ENCODE measurements at regions not wholly inside any gene's neighbourhood (a gene's known extent, or its start where the extent isn't known, plus 50 kb on each side); places are given as distances from the start of the nearest gene placed in this dataset.

- TF ChIP-seq CTCF (IDR thresholded peaks at IDR 0.05; ENCODE audit: low read depth, low read length): no peak
- no peak overlapping the region for H3K4me3 ChIP-seq (ENCODE audit: low read depth, low read length)
- in situ Hi-C loops (cut with HindIII; ENCODE audit: low sequenced_read_pairs): no loop called here
- DNase-seq (ENCODE audit: low read depth, low spot score): no peak
These were observed 489.1 kb downstream of the FOXG1 start for GRCh38 chr14:29255692-29256091.

- H3K4me3 ChIP-seq (ENCODE audit: low read depth, low read length): no peak overlapping the region
- DNase-seq (ENCODE audit: low read depth, low spot score): no peak
- no peak for TF ChIP-seq CTCF (IDR thresholded peaks at IDR 0.05; ENCODE audit: low read depth, low read length)
- in situ Hi-C loops (cut with HindIII; ENCODE audit: low sequenced_read_pairs): no loop called here
These were observed 496.4 kb downstream of the FOXG1 start for GRCh38 chr14:29262979-29263378.

- in situ Hi-C loops (cut with HindIII; ENCODE audit: low sequenced_read_pairs): no loop called here
- no peak for TF ChIP-seq CTCF (IDR thresholded peaks at IDR 0.05; ENCODE audit: low read depth, low read length)
- DNase-seq (ENCODE audit: low read depth, low spot score): no peak
- H3K4me3 ChIP-seq (ENCODE audit: low read depth, low read length): no peak overlapping the region
These were observed 498.3 kb downstream of the FOXG1 start for GRCh38 chr14:29264865-29265264.

GRCh38 chr14:29265852-29266251 is 499.3 kb downstream of the FOXG1 start:
- DNase-seq (ENCODE audit: low read depth, low spot score): no peak
- in situ Hi-C loops (cut with HindIII; ENCODE audit: low sequenced_read_pairs): no loop called here
- H3K4me3 ChIP-seq (ENCODE audit: low read depth, low read length): no peak overlapping the region
- TF ChIP-seq CTCF (IDR thresholded peaks at IDR 0.05; ENCODE audit: low read depth, low read length): no peak

- no peak for TF ChIP-seq CTCF (IDR thresholded peaks at IDR 0.05; ENCODE audit: low read depth, low read length)
- no peak for DNase-seq (ENCODE audit: low read depth, low spot score)
- in situ Hi-C loops (cut with HindIII; ENCODE audit: low sequenced_read_pairs): no loop called here
- no peak overlapping the region for H3K4me3 ChIP-seq (ENCODE audit: low read depth, low read length)
These were observed 505.1 kb downstream of the FOXG1 start for GRCh38 chr14:29271669-29272068.

- DNase-seq (ENCODE audit: low read depth, low spot score): no peak
- TF ChIP-seq CTCF (IDR thresholded peaks at IDR 0.05; ENCODE audit: low read depth, low read length): no peak
- in situ Hi-C loops (cut with HindIII; ENCODE audit: low sequenced_read_pairs): no loop called here
These were observed 506.9 kb downstream of the FOXG1 start for GRCh38 chr14:29273513-29273912.

More at GRCh38 chr14:29273513-29273912, 506.9 kb downstream of the FOXG1 start:
- H3K4me3 ChIP-seq (ENCODE audit: low read depth, low read length): no peak overlapping the region

Data from astrocyte of the spinal cord (primary cell).